ENCODE measurements at regions not wholly inside any gene's neighbourhood (a gene's known extent, or its start where the extent isn't known, plus 50 kb on each side); places are given as distances from the start of the nearest gene placed in this dataset.

DNA sequence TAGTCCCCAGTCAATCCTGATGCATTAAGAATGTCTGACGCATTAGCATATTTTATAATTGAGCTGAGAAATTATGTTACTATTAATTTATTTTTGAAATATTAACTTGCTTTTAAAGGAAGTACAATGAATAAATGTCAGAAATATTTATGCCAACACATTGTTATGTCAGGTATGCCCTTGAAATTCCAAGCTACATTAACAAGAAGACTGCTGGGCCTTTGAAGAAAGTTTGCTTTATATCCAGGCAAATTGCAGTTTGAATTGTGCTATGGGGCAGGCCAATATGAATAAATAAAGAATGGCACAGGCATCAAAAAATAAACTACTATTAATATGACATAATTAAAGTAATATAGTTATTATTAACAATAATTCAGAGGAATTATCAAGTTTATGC is 1391.3 kb downstream of the PLA2G4A start:
- intact Hi-C loops (cut with DNase I), result no loop called here
- Histone ChIP-seq H3K4me3 (no peak overlapping the region), H3K4me1 (no peaks in the 10 kb centered on the region), H3K27ac (no peak overlapping the region), H3K27me3 (no peaks in the 10 kb centered on the region), H3K36me3 (no peaks in the 10 kb centered on the region), H3K9me3 (no peaks in the 10 kb centered on the region)
- 87 to 90% methylated on average over 1 of the region's 1 CpG for WGBS, 2 donors
- no peak for DNase-seq
- TF ChIP-seq, protein P1, sequence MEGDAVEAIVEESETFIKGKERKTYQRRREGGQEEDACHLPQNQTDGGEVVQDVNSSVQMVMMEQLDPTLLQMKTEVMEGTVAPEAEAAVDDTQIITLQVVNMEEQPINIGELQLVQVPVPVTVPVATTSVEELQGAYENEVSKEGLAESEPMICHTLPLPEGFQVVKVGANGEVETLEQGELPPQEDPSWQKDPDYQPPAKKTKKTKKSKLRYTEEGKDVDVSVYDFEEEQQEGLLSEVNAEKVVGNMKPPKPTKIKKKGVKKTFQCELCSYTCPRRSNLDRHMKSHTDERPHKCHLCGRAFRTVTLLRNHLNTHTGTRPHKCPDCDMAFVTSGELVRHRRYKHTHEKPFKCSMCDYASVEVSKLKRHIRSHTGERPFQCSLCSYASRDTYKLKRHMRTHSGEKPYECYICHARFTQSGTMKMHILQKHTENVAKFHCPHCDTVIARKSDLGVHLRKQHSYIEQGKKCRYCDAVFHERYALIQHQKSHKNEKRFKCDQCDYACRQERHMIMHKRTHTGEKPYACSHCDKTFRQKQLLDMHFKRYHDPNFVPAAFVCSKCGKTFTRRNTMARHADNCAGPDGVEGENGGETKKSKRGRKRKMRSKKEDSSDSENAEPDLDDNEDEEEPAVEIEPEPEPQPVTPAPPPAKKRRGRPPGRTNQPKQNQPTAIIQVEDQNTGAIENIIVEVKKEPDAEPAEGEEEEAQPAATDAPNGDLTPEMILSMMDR (IDR thresholded peaks at IDR 0.05), result no peak
- no peak for TF ChIP-seq POLR2A (IDR thresholded peaks at IDR 0.05)

- H3K27ac ChIP-seq, result no peak overlapping the region
- H3K4me1 ChIP-seq, result no peaks in the 10 kb centered on the region
- intact Hi-C loops (cut with DNase I), result no loop called here
- DNase-seq, result no peak
- no peaks in the 10 kb centered on the region for H3K27me3 ChIP-seq
- no peaks in the 10 kb centered on the region for H3K9me3 ChIP-seq
- H3K4me3 ChIP-seq, result no peak overlapping the region
- TF ChIP-seq, protein P1 (IDR thresholded peaks at IDR 0.05), result no peak
- no peak for TF ChIP-seq POLR2A (IDR thresholded peaks at IDR 0.05)
- H3K36me3 ChIP-seq, result no peaks in the 10 kb centered on the region
Observed at GRCh38 chr1:188224263-188224662, 1395.5 kb downstream of the PLA2G4A start.

DNA sequence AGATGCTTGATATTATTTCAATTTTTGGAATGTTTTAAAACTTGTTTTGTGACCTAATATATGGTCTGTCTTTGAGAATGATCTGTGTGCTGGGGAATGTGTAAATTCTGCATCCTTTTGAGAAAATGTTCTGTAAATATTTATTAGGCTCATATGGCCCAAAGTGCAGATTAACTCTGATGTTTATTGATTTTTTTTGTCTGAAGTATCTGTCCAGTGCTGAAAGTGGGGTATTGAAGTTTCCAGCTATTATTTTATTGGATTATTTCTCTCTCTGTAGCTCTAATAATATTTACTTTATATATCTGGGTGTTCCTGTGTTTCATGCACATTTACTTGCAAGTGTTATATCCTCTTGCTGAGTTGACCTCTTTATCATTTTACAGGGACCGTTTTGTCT is 1397.2 kb downstream of the PLA2G4A start:
- TF ChIP-seq, protein P1 (IDR thresholded peaks at IDR 0.05), result no peak
- no peak for TF ChIP-seq POLR2A (IDR thresholded peaks at IDR 0.05)

GRCh38 chr1:188228623-188229022 is 1399.9 kb downstream of the PLA2G4A start:
- DNase-seq, result no peak
- Histone ChIP-seq H3K27me3 (no peaks in the 10 kb centered on the region), H3K4me3 (no peak overlapping the region), H3K9me3 (no peaks in the 10 kb centered on the region), H3K36me3 (no peaks in the 10 kb centered on the region), H3K4me1 (no peaks in the 10 kb centered on the region), H3K27ac (no peak overlapping the region)
- intact Hi-C loops (cut with DNase I), result no loop called here
- TF ChIP-seq, protein P1 (IDR thresholded peaks at IDR 0.05), result no peak
- no peak for TF ChIP-seq POLR2A (IDR thresholded peaks at IDR 0.05)

More for the DNA sequence above, 1397.2 kb downstream of the PLA2G4A start:
- Histone ChIP-seq H3K27ac (no peak overlapping the region), H3K9me3 (no peaks in the 10 kb centered on the region), H3K36me3 (no peaks in the 10 kb centered on the region), H3K4me3 (no peak overlapping the region), H3K27me3 (no peaks in the 10 kb centered on the region), H3K4me1 (no peaks in the 10 kb centered on the region)
- DNase-seq, result no peak
- 55 to 61% methylated on average over 1 of the region's 1 CpG for WGBS, 2 donors
- intact Hi-C loops (cut with DNase I), result no loop called here

DNA sequence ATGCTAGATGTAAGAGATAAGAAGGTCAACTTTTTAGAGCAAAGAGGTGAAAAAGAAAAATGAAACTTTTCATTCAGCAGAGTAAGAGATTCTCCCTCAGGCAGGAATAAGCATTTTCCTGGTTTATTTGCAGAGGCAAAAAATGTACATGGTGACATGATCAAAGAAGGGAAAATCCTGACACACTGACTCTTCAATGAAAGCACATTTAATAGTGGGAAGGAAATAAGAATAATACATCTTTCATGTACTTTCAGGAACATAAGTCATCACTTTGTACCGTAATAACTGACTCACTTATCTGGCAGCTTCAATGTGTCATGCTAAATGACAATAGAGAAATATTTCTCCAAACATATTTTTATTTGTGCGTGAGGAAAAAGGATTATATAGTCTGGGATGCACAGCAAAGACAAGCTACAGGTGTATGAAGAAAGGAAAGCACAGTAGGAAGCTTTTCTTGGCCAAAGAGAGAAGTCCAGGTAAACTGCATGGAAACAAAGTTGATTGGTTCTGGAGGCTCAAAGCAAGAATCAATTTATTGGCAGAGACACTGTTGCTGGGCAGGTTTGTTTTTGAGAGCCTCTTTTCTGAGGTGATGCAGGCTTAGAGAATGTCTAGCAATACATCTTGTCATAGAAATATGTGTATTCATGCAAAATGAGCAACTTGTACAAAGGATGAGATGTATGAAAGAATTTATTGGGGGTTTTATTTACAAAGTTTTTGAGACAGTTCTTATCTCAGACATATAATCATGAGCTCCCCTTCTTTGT is 1409.0 kb downstream of the PLA2G4A start:
- no peaks in the 10 kb centered on the region for H3K27me3 ChIP-seq
- no peak overlapping the region for H3K4me3 ChIP-seq
- TF ChIP-seq, protein P1 (IDR thresholded peaks at IDR 0.05), result no peak
- no peak for TF ChIP-seq POLR2A (IDR thresholded peaks at IDR 0.05)
- H3K36me3 ChIP-seq, result no peaks in the 10 kb centered on the region
- no peak overlapping the region for H3K27ac ChIP-seq
- H3K4me1 ChIP-seq, result no peaks in the 10 kb centered on the region
- 23 to 26% methylated on average over 2 of the region's 2 CpGs for WGBS, 2 donors
- no peaks in the 10 kb centered on the region for H3K9me3 ChIP-seq
- DNase-seq, result no peak
- intact Hi-C loops (cut with DNase I), result no loop called here

All from esophagus squamous epithelium (tissue), 5 donors.